Sigmoid colon (tissue), 4 donors: ENCODE measurements at regions not wholly inside any gene's neighbourhood (a gene's known extent, or its start where the extent isn't known, plus 50 kb on each side); places are given as distances from the start of the nearest gene placed in this dataset.
"Not testable (repeated sequence)": the region's sequence is repeated elsewhere in the genome, so short reads cannot be mapped to it uniquely, and the experiment has no call there.

Source experiments
- EP300 ChIP-seq, 4 donors: sonication (generic); formaldehyde crosslinking; IDR thresholded peaks; one replicate each; pipeline ENCODE4 v1.6.1; 2017; ENCODE audit warnings: antibody characterized with exemption in 4 of 4
- POLR2A ChIP-seq, 2 donors: fragments of 450-650 bp; IDR thresholded peaks; one replicate each; pipeline ENCODE4 v1.6.1; 2016; ENCODE audit warnings: antibody characterized with exemption in 2 of 2, mild to moderate bottlenecking in 2 of 2, moderate library complexity in 2 of 2
- POLR2AphosphoS5 ChIP-seq, 4 donors: sonication (generic); formaldehyde crosslinking; IDR thresholded peaks; one replicate each; pipeline ENCODE4 v1.6.1; 2017; ENCODE audit warnings: antibody characterized with exemption in 4 of 4
- TF ChIP-seq, protein P1 (sequence below), 4 experiments: fragments of 450-650 bp in 3 of 4; fragments of 200-600 bp in 1 of 4; IDR thresholded peaks; one replicate each; pipeline ENCODE4 v1.5.1; 2016 to 2019; ENCODE audit warnings: antibody characterized with exemption in 4 of 4, mild to moderate bottlenecking in 3 of 4, moderate library complexity in 2 of 4

- not testable (repeated sequence) for TF ChIP-seq POLR2AphosphoS5, EP300, POLR2A (IDR thresholded peaks at IDR 0.05)
- TF ChIP-seq, protein P1, sequence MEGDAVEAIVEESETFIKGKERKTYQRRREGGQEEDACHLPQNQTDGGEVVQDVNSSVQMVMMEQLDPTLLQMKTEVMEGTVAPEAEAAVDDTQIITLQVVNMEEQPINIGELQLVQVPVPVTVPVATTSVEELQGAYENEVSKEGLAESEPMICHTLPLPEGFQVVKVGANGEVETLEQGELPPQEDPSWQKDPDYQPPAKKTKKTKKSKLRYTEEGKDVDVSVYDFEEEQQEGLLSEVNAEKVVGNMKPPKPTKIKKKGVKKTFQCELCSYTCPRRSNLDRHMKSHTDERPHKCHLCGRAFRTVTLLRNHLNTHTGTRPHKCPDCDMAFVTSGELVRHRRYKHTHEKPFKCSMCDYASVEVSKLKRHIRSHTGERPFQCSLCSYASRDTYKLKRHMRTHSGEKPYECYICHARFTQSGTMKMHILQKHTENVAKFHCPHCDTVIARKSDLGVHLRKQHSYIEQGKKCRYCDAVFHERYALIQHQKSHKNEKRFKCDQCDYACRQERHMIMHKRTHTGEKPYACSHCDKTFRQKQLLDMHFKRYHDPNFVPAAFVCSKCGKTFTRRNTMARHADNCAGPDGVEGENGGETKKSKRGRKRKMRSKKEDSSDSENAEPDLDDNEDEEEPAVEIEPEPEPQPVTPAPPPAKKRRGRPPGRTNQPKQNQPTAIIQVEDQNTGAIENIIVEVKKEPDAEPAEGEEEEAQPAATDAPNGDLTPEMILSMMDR (IDR thresholded peaks at IDR 0.05) = not testable (repeated sequence)
Observed at GRCh38 chr3:81329835-81330234, 431.6 kb downstream of the GBE1 start.
